ENCODE measurements at regions not wholly inside any gene's neighbourhood (a gene's known extent, or its start where the extent isn't known, plus 50 kb on each side); places are given as distances from the start of the nearest gene placed in this dataset.

DNA sequence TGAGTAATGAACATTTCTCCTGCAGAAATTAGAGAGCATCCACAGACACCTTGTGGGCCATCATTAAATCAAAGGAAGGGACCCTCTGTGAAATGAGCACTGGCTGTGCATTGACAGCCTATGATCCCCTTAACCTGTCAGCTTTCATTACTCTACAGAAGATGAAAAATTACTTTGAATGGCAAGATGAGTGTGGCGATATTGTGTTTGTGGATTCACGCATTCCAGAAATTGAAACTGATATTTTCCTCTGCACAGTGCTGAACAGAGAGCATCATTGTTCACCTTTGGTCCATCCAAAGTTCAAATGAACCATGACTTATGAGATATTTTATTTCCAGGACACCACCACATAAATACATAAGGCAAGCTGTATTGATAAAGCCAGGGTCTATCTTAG, 374.8 kb upstream of the ANXA10 start:
- no peak overlapping the region for H3K9ac ChIP-seq (ENCODE audit: control insufficient read depth, extremely low read depth, insufficient read depth, low read length)
- no peaks in the 10 kb centered on the region for H3K9me1 ChIP-seq (ENCODE audit: control insufficient read depth, extremely low read depth, insufficient read depth, low read length)
- dilution Hi-C loops (cut with MboI; ENCODE audit: extremely low pct_ligation_motif_present, low sequenced_read_pairs), result no loop called here

DNA sequence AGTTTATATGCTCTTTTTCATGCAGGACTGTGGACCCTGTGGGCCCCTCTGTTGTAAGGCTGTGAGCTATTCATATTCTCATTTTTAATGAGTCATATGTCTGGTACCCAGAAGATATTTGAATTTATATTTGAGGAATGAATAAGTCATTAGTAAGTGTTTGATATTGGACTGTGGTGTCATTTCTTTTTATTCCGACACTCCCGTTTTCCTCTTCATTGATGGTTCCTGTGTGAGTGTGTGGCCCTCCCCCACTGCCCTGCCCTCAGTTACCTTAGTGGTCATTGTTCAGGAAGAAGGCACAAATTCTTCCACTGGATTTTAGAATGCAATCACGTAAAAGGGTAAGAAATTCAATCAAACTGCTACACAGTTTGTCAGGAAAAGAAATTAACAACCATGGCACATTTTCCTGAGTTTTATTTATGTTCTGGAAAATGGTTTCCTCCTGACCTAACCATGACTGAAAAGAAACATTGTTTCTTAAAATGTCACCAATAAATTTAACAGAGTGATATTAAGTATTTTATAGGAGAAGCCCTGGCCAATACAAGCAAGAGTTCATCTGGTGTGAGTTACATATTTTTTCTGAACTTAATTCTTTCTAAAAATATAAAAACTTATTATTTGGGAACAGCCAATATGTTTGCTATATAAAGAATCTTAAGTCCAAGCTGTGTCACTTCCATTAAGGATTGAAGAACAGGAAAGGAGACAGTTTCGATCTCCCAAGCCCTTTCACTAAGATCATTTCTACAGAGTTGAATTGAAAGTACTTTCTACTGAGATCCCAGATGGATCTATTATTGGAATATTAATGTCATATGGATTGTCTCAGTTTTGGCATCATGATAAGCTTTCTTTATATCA, 370.5 kb upstream of the ANXA10 start:
- no peak overlapping the region for H3K4me2 ChIP-seq (ENCODE audit: control insufficient read depth, extremely low read depth, insufficient read depth, low read depth, low read length)
- no peak overlapping the region for H3K27ac ChIP-seq (ENCODE audit: control insufficient read depth, insufficient read depth, low read length)
- DNase-seq (ENCODE audit: low read depth, low spot score), result no peak
- H2AFZ ChIP-seq (ENCODE audit: control insufficient read depth, low read length), result no peak overlapping the region
- H4K20me1 ChIP-seq (ENCODE audit: control insufficient read depth, extremely low read depth, insufficient read depth, low read length), result no peaks in the 10 kb centered on the region
- H3K4me1 ChIP-seq (ENCODE audit: control insufficient read depth, extremely low read depth, insufficient read depth, low read length), result no peaks in the 10 kb centered on the region
- dilution Hi-C loops (cut with MboI; ENCODE audit: extremely low pct_ligation_motif_present, low sequenced_read_pairs), result no loop called here
- FAIRE-seq, result no peak
- no peak overlapping the region for H3K9ac ChIP-seq (ENCODE audit: control insufficient read depth, extremely low read depth, insufficient read depth, low read length)
- TF ChIP-seq, protein P1, sequence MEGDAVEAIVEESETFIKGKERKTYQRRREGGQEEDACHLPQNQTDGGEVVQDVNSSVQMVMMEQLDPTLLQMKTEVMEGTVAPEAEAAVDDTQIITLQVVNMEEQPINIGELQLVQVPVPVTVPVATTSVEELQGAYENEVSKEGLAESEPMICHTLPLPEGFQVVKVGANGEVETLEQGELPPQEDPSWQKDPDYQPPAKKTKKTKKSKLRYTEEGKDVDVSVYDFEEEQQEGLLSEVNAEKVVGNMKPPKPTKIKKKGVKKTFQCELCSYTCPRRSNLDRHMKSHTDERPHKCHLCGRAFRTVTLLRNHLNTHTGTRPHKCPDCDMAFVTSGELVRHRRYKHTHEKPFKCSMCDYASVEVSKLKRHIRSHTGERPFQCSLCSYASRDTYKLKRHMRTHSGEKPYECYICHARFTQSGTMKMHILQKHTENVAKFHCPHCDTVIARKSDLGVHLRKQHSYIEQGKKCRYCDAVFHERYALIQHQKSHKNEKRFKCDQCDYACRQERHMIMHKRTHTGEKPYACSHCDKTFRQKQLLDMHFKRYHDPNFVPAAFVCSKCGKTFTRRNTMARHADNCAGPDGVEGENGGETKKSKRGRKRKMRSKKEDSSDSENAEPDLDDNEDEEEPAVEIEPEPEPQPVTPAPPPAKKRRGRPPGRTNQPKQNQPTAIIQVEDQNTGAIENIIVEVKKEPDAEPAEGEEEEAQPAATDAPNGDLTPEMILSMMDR (optimal IDR thresholded peaks at IDR 0.05 in 1 of 3, IDR thresholded peaks at IDR 0.05 in 1 of 3, conservative IDR thresholded peaks at IDR 0.05 in 1 of 3; ENCODE audit: extremely low read depth in 1 of 3, insufficient read depth in 2 of 3, low read length in 3 of 3), result no peak
- TF ChIP-seq EZH2 (IDR thresholded peaks at IDR 0.05; ENCODE audit: low read length), result no peak
- H3K79me2 ChIP-seq (ENCODE audit: control insufficient read depth, insufficient read depth, low read length), result no peaks in the 10 kb centered on the region
- H3K9me3 ChIP-seq (ENCODE audit: control insufficient read depth, low read depth, low read length), result no peaks in the 10 kb centered on the region
- H3K9me1 ChIP-seq (ENCODE audit: control insufficient read depth, extremely low read depth, insufficient read depth, low read length), result no peaks in the 10 kb centered on the region
- no peak overlapping the region for H3K4me3 ChIP-seq (ENCODE audit: control insufficient read depth in 2 of 3, extremely low read depth in 1 of 3, insufficient read depth in 2 of 3, low read depth in 1 of 3, low read length in 3 of 3)
- H3K36me3 ChIP-seq (ENCODE audit: control insufficient read depth in 2 of 2, extremely low read depth in 1 of 2, insufficient read depth in 2 of 2, low read length in 2 of 2), result no peaks in the 10 kb centered on the region
- H3K27me3 ChIP-seq (ENCODE audit: control insufficient read depth, extremely low read depth, insufficient read depth, low read length), result no peaks in the 10 kb centered on the region

More for the DNA sequence above, 374.8 kb upstream of the ANXA10 start:
- no peaks in the 10 kb centered on the region for H3K79me2 ChIP-seq (ENCODE audit: control insufficient read depth, insufficient read depth, low read length)
- H2AFZ ChIP-seq (ENCODE audit: control insufficient read depth, low read length), result no peak overlapping the region
- H3K27me3 ChIP-seq (ENCODE audit: control insufficient read depth, extremely low read depth, insufficient read depth, low read length), result no peaks in the 10 kb centered on the region
- DNase-seq (ENCODE audit: low read depth, low spot score) (no peak), FAIRE-seq (no peak)
- no peaks in the 10 kb centered on the region for H3K9me3 ChIP-seq (ENCODE audit: control insufficient read depth, low read depth, low read length)
- H3K27ac ChIP-seq (ENCODE audit: control insufficient read depth, insufficient read depth, low read length), result no peak overlapping the region
- no peaks in the 10 kb centered on the region for H3K4me1 ChIP-seq (ENCODE audit: control insufficient read depth, extremely low read depth, insufficient read depth, low read length)
- H4K20me1 ChIP-seq (ENCODE audit: control insufficient read depth, extremely low read depth, insufficient read depth, low read length), result no peaks in the 10 kb centered on the region
- no peaks in the 10 kb centered on the region for H3K36me3 ChIP-seq (ENCODE audit: control insufficient read depth in 2 of 2, extremely low read depth in 1 of 2, insufficient read depth in 2 of 2, low read length in 2 of 2)
- H3K4me3 ChIP-seq (ENCODE audit: control insufficient read depth in 2 of 3, extremely low read depth in 1 of 3, insufficient read depth in 2 of 3, low read depth in 1 of 3, low read length in 3 of 3), result no peak overlapping the region
- no peak for TF ChIP-seq EZH2 (IDR thresholded peaks at IDR 0.05; ENCODE audit: low read length)
- TF ChIP-seq, protein P1 (optimal IDR thresholded peaks at IDR 0.05 in 1 of 3, IDR thresholded peaks at IDR 0.05 in 1 of 3, conservative IDR thresholded peaks at IDR 0.05 in 1 of 3; ENCODE audit: extremely low read depth in 1 of 3, insufficient read depth in 2 of 3, low read length in 3 of 3), result no peak
- H3K4me2 ChIP-seq (ENCODE audit: control insufficient read depth, extremely low read depth, insufficient read depth, low read depth, low read length), result no peak overlapping the region

All from keratinocyte (primary cell).